Tibial artery (tissue), 4 donors: ENCODE measurements at regions not wholly inside any gene's neighbourhood (a gene's known extent, or its start where the extent isn't known, plus 50 kb on each side); places are given as distances from the start of the nearest gene placed in this dataset.

Experiments used
- DNase-seq, 2 donors: peaks; one replicate each; pipeline ENCODE4 v3.0.0-alpha.2; 2019
- H3K27ac ChIP-seq, 2 donors: fragments of 200-600 bp; sonication (generic) in 1 of 2; 1 replicate in 1 of 2; 2 replicates in 1 of 2; pipeline ENCODE4 v1.5.1; 2018 to 2019; ENCODE audit warnings: mild to moderate bottlenecking in 1 of 2
- H3K27me3 ChIP-seq, 2 donors: fragments of 200-600 bp; sonication (generic) in 1 of 2; one replicate each; pipeline versions ENCODE4 v1.5.1 to v1.6.0; 2016 to 2019
- H3K36me3 ChIP-seq, 3 donors: fragments of 200-600 bp; sonication (generic) in 2 of 3; one replicate each; pipeline ENCODE4 v1.5.1; 2016 to 2019; ENCODE audit warnings: mild to moderate bottlenecking in 2 of 3
- H3K4me1 ChIP-seq, 4 donors: fragments of 200-600 bp; sonication (generic) in 2 of 4; 1 replicate in 3 of 4; 2 replicates in 1 of 4; pipeline ENCODE4 v1.5.1; 2016 to 2019
- H3K4me3 ChIP-seq, 2 donors: fragments of 200-600 bp; sonication (generic) in 1 of 2; 1 replicate in 1 of 2; 2 replicates in 1 of 2; pipeline ENCODE4 v1.5.1; 2018 to 2019; ENCODE audit warnings: mild to moderate bottlenecking in 2 of 2
- H3K9me3 ChIP-seq, 3 donors: fragments of 200-600 bp; sonication (generic) in 1 of 3; one replicate each; pipeline ENCODE4 v1.5.1; 2016 to 2019
- intact Hi-C: fragments of 100-400 bp; cut with DNase I; formaldehyde crosslinking; loops from one replicate; pipeline ENCODE4 v1.15.0; 2023; ENCODE audit warnings: low total_unique reads
- TF ChIP-seq, protein P1 (sequence below), 2 experiments: fragments of 200-600 bp in 1 of 2; fragments of 450-650 bp in 1 of 2; IDR thresholded peaks; one replicate each; pipeline ENCODE4 v1.5.1; 2017 to 2019; ENCODE audit warnings: antibody characterized with exemption in 2 of 2, mild to moderate bottlenecking in 1 of 2, moderate library complexity in 1 of 2

DNA sequence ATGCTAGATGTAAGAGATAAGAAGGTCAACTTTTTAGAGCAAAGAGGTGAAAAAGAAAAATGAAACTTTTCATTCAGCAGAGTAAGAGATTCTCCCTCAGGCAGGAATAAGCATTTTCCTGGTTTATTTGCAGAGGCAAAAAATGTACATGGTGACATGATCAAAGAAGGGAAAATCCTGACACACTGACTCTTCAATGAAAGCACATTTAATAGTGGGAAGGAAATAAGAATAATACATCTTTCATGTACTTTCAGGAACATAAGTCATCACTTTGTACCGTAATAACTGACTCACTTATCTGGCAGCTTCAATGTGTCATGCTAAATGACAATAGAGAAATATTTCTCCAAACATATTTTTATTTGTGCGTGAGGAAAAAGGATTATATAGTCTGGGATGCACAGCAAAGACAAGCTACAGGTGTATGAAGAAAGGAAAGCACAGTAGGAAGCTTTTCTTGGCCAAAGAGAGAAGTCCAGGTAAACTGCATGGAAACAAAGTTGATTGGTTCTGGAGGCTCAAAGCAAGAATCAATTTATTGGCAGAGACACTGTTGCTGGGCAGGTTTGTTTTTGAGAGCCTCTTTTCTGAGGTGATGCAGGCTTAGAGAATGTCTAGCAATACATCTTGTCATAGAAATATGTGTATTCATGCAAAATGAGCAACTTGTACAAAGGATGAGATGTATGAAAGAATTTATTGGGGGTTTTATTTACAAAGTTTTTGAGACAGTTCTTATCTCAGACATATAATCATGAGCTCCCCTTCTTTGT is 1409.0 kb downstream of the PLA2G4A start:
- intact Hi-C loops: no loop called here
- TF ChIP-seq, protein P1, sequence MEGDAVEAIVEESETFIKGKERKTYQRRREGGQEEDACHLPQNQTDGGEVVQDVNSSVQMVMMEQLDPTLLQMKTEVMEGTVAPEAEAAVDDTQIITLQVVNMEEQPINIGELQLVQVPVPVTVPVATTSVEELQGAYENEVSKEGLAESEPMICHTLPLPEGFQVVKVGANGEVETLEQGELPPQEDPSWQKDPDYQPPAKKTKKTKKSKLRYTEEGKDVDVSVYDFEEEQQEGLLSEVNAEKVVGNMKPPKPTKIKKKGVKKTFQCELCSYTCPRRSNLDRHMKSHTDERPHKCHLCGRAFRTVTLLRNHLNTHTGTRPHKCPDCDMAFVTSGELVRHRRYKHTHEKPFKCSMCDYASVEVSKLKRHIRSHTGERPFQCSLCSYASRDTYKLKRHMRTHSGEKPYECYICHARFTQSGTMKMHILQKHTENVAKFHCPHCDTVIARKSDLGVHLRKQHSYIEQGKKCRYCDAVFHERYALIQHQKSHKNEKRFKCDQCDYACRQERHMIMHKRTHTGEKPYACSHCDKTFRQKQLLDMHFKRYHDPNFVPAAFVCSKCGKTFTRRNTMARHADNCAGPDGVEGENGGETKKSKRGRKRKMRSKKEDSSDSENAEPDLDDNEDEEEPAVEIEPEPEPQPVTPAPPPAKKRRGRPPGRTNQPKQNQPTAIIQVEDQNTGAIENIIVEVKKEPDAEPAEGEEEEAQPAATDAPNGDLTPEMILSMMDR (IDR thresholded peaks at IDR 0.05): no peak
- H3K27ac ChIP-seq: no peak overlapping the region
- DNase-seq: no peak
- no peaks in the 10 kb centered on the region for H3K4me1 ChIP-seq
- H3K36me3 ChIP-seq: no peaks in the 10 kb centered on the region
- H3K4me3 ChIP-seq: no peak overlapping the region
- H3K27me3 ChIP-seq: no peaks in the 10 kb centered on the region
- no peaks in the 10 kb centered on the region for H3K9me3 ChIP-seq

DNA sequence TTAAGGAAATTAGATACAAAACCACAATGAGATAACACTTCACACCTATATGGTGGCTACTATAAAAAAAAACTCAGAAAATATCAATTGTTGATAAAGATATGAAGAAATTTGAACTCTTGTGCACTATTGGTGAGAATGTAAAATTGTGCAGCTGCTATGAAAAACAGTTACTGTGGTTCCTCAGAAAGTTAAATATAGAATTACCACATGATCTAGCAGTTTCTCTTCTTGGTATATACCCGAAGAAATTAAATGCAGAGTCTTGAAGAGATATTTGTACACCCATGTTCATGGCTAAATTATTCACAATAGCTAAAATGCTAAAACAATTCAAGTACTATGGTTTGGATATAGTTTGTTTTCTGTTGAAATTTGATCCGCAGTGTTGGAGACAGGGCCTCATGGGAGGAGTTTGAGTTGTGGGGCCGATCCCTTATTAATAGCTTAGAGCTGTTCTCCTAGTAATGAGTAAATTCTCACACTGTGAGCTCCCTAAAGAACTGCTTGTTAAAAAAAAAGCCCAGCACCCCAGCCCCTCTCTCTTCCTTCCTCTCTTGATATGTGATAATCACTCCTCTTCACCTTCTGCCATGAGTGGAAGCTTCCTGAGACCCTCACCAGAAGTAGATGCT is 1412.1 kb downstream of the PLA2G4A start:
- Histone ChIP-seq H3K4me3 (no peak overlapping the region), H3K9me3 (no peaks in the 10 kb centered on the region), H3K27ac (no peak overlapping the region), H3K27me3 (no peaks in the 10 kb centered on the region), H3K4me1 (no peaks in the 10 kb centered on the region), H3K36me3 (no peaks in the 10 kb centered on the region)
- intact Hi-C loops: no loop called here
- TF ChIP-seq, protein P1 (IDR thresholded peaks at IDR 0.05): no peak
- DNase-seq: no peak

DNA sequence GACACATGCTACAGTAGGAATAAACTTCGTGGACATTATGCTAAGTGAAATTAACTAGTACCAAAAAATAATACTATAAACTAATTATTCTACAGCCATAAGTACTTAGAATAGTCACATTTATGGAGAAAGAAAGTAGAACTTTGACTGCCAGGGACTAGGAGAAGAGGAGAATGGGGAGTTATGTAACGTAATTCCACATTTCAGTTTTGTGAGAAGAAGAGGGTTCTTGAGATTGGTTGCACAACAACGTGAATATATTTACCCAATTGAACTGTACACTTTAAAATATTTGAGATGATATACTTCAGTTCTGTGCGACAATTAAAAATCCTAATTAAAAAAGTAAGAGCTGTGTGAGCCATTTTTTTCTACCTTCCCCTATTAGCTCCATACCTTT is 1412.9 kb downstream of the PLA2G4A start:
- Histone ChIP-seq H3K9me3 (no peaks in the 10 kb centered on the region), H3K36me3 (no peaks in the 10 kb centered on the region), H3K27ac (no peak overlapping the region), H3K4me1 (no peaks in the 10 kb centered on the region), H3K27me3 (no peaks in the 10 kb centered on the region), H3K4me3 (no peak overlapping the region)
- TF ChIP-seq, protein P1 (IDR thresholded peaks at IDR 0.05): no peak
- intact Hi-C loops: no loop called here
- no peak for DNase-seq

DNA sequence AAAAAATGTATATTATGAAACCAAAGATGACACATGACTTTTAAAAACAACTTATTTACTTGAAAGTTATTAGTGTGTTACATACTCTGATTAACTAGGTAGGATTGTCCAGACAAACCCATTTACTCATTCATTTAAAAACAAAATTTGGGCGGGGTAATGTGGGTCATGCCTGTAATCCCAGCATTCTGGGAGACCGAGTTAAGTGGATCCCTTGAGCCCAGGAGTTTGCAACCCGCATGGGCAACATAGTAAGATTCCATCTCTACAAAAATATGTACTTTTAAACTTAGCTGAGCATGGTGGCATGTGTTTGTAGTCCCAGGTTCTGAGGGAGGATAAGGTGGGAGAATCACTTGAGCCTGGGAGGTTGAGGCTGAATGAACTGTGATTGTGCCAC is 1414.7 kb downstream of the PLA2G4A start:
- no peaks in the 10 kb centered on the region for H3K36me3 ChIP-seq
- no peaks in the 10 kb centered on the region for H3K27me3 ChIP-seq
- no peak overlapping the region for H3K4me3 ChIP-seq
- H3K4me1 ChIP-seq: no peaks in the 10 kb centered on the region
- no peak overlapping the region for H3K27ac ChIP-seq
- no peak for DNase-seq
- TF ChIP-seq, protein P1 (IDR thresholded peaks at IDR 0.05): no peak
- intact Hi-C loops: no loop called here
- H3K9me3 ChIP-seq: no peaks in the 10 kb centered on the region

DNA sequence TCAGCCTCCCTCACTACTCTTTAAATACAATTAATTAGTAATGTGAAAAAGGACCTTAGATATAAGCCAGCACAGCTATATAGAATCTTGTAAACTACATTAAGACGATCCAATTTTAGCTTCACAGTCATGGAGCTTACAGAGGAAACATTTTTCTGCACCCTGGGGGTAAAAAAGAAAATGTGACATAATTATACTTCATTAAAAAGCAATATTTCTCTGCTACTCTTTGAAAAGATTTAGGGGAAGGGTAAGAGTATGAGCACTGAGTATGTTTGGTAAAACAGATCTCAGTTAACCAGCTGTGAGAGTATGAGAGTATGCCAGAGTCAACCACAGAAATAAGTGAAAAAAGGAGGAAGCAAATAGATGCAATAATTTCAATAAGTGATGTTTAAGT is 1415.9 kb downstream of the PLA2G4A start:
- intact Hi-C loops: no loop called here
- TF ChIP-seq, protein P1 (IDR thresholded peaks at IDR 0.05): no peak

More for the DNA sequence above, 1415.9 kb downstream of the PLA2G4A start:
- H3K27me3 ChIP-seq: no peaks in the 10 kb centered on the region
- H3K4me3 ChIP-seq: no peak overlapping the region
- H3K9me3 ChIP-seq: no peaks in the 10 kb centered on the region
- no peaks in the 10 kb centered on the region for H3K36me3 ChIP-seq
- no peak overlapping the region for H3K27ac ChIP-seq
- H3K4me1 ChIP-seq: no peaks in the 10 kb centered on the region
- no peak for DNase-seq
